GM18909 (cell line): ENCODE measurements at regions not wholly inside any gene's neighbourhood (a gene's known extent, or its start where the extent isn't known, plus 50 kb on each side); places are given as distances from the start of the nearest gene placed in this dataset.
A peak's percentile ranks its signal among the peaks of the same experiment; 100 is the strongest.
"Not testable (repeated sequence)": the region's sequence is repeated elsewhere in the genome, so short reads cannot be mapped to it uniquely, and the experiment has no call there.

ENCODE experiments used
- ATAC-seq: cut with Tn5 transposase; IDR thresholded peaks from one replicate; pipeline ENCODE4 v1.9.1; 2021; ENCODE audit warnings: mild to moderate bottlenecking; ENCODE audit not compliant: unreplicated experiment, poor library complexity

DNA sequence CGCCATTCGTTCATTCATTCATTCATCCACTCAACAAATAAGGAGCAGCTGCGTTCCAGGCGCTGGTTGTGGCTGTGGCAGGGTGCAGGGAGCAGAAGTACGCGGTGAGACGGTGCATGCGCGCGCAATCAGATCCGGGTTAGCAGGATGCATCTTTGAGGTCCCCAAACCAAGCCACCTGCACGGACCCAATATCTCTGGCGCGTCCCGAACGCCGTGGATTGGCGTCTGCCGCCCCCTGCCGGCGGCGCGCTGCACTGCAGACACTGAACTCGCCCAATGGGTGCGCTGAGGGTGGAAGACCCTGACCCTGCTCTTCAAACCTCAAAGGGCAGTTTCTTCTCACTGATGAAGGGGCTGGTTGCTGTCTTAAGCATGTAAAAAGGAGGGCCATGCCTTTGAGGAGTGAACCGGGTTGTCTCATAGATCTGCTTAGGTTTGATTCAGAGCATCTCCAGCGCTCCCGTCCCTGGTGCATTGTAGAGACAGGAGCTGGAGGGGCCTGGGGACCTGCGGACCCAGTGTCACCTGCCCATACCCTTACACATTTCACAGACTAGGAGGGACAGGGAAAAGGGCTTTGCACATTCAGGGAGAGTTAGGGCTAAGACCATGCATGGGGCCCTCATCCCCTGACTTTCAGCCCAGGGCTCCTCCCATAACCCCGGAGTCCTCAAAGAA, 102.5 kb downstream of the RAMP3 start:
- peak; percentile 72 for ATAC-seq

DNA sequence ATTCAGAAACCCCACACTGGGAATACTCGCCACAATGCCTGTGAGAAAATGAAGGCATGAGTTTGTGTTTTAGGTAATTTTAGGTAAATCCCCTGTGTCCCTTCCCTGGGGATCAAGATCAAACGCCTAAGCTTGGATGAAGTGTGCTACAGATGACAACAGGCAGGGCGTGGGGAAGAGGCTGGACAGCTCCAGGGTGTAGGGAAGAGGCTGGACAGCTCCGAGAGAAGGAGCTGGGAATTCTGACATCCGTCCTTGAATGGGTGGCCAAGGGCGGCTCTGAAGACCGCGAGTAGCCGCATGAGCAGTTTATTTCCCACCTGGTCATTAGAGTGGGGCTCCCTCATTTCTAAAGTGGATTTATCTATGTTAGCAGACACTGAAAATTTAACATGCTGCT, 109.7 kb downstream of the RAMP3 start:
- ATAC-seq = no peak

DNA sequence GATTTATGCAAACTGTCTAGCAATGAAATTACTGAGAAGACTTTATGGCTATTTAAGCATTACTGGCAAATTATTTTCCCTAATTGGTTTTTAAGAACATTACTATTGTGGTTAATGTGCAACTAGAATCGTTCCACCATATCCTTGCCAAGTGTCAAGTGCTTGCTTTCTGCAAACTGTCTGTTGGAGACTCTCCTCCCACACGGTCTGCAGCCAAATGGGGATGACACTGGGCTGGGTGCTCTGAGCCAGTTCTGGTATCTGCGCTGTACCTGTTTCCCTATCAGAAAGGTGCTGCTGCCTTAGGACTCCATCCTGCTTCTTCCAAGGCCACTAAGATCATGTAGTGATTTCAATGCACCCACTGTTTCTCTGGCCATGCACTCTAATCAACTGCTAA, 110.4 kb downstream of the RAMP3 start:
- ATAC-seq = no peak

DNA sequence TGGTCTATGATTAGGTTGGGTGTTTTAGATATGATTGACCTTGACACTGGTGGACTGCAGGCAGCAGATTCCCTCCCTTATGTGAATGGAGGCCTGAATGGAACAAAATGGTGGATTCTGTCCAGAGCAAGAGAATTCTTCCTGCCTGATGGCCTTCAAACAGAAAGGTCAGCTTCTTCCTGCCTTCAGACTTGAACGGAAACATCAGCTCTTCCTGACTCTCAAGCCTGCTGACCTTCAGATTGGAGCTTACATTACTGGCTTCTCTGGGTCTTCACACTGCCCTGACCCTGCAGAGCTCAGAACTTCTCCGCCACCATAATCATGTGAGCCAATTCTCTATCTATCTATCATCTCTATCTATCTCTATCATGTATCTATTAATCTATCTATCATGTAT, 111.6 kb downstream of the RAMP3 start:
- no peak for ATAC-seq

DNA sequence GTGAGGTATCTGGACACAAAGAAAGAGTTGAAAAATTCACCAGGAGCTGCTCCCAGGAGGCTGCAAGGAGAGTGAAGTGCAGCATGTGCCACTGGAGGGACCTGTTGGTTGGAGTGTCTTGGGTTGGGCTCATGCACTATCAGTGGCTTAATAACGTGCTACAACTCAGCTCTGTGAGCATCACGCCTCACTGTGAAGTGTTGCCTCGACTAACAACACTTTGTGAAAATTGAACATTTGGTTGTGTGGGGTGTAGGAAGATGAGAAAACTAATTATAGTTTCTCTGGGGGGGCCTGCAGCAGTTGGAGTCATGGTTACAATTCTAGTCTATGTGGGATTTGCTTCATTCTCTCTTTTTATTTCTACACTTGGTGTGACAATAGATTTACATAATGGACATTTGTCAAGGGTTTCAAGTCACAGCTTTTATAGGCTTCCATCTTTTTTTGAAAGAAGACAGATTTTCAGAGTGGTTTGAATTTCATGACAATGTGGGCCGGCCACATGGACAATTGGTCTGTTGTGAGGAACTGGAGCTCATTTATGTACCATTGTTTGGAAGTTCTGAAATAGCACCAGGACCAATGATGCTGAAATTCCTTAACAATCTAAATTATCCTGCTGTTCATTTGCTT, 121.3 kb downstream of the RAMP3 start:
- no peak for ATAC-seq

DNA sequence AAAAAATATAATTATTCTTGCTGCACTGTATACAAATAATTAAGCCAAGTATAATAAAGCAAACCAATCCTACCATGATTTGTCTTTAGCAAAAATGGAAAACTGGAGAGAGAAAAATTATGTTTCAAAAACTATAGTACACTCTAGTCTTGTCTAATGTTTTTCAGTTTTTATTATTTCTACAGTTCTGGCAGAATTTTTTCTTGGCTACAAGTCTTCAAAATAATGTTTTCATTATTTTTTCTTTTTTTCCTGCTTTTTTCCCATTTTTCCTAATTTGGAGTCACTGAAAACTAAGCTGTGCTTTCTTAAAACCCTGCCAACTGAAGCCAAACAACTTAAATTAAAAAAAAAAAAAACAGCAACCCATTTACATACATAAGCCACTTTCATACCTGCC, 132.0 kb downstream of the RAMP3 start:
- ATAC-seq = not testable (repeated sequence)

DNA sequence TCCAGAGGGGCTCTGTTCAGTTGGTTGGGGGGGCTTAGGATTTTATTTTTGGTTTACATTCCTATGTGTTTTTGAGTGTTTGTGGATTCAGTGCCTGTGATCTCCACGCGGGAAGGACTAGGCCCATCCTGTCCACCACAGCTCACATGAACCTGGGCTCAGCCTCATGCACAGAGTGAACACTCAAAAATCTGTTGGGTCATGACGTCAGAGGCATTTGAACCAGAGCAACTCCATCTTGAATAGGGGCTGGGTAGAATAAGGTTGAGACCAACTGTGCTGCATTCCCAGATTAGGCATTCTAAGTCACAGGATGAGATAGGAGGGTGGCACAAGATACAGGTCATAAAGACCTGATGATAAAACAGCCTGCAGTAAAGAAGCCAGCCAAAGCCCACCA, 133.3 kb downstream of the RAMP3 start:
- no peak for ATAC-seq

DNA sequence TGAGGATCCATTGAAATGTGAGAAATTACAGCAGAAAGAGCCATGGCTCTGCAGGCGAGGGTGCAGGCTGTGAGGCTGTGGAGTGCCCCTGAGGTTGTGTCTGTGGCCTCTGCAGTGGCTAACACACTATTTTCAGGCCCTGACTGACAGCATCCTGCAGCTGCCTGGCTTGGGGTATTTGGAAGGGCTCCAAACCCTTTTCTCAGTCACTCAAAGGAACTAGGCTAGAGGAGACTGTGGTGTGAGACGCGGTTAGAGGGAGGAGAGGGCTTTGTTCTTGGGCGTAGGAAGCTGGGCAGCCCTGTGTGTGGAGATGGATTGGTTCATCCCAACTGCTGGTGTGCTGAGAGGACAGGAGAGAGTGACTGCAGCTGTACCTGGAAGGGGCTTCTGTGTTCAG, 134.9 kb downstream of the RAMP3 start:
- ATAC-seq = no peak

DNA sequence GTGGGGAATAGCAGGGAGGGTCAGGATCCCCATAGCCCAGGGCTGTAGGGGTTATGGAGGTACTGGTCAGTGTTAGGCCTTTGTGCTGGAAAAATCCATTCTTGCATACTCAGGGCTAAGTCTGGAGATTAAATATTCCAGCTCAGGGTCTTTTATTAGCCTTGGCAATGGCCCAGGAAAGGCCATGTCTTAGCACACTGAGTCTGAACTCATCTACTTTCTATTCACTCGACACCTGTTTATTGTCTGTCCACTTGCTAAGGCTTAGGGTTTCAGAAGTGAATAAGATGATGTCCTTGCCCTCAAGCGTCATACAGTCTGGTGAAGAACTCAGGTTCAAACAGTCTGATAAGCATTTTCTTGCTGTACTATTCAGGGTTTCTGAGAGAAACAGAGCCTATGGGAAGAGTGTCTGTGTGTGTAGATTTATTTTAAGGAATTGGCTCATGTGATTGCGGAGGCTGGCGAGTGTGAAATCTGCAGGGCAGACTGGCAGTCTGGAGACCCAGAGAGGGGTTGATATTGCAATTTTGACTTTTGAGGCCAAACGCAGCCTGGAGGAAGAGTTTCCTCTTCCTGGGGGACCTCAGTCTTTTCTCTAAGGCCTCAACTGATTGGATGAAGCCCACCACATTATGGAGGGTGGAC, 135.8 kb downstream of the RAMP3 start:
- ATAC-seq = no peak

DNA sequence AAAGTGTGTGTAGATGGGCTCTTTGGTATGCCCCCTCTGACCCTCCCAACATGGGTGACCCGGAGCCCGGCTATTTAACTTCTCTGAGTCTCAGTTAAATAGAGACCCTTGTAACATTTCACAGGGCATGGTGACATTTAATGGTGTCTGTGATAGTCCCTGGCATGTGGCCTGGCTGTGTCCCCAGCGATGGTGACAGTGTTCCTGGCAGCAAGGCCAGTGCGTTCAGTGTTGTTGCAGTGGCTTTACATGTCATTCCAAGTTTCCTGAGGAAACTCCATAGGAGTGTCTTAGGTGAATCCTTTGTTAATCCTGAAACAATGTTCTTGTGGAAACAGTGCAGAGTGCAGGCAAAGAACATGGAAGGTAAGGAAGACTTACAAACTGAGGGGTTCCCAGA, 137.0 kb downstream of the RAMP3 start:
- ATAC-seq = no peak

DNA sequence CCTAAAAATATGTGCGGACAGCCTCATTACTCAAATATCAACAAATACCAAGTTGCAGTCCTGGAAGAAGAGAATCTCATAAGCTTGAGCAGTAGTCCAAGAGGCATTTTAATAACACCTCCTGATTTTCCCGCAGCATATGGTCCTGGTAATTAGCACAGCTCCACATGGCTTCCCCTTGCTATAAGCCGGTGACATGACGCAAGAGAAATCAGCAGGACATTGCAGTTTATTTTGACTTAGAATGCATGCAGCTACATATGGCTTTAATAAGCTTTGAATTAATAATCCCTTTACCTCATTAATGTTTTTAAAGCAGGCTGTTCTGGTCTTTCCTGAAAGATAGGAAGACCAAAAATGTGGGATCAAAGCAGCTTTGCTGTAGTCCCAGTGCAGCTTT, 137.6 kb downstream of the RAMP3 start:
- ATAC-seq = no peak

DNA sequence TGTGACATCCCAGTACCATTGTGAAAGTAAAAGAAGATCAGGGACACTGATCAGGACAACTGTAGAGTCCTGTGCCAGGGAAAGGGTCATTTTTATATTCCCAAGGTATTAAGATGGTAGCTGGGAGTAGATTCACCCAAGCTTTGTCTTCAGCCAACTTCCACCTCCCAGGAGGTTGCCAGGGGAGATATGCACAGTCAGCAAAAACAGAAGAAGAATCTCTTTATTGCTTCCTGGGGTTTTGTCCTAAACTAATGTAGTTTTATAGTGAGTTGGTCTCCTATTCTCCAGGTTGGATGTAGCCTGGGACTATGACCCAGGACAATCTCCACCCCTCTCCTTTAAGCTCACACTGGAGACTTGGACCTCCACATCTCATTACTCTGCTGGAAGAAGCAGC, 139.2 kb downstream of the RAMP3 start:
- ATAC-seq = no peak

DNA sequence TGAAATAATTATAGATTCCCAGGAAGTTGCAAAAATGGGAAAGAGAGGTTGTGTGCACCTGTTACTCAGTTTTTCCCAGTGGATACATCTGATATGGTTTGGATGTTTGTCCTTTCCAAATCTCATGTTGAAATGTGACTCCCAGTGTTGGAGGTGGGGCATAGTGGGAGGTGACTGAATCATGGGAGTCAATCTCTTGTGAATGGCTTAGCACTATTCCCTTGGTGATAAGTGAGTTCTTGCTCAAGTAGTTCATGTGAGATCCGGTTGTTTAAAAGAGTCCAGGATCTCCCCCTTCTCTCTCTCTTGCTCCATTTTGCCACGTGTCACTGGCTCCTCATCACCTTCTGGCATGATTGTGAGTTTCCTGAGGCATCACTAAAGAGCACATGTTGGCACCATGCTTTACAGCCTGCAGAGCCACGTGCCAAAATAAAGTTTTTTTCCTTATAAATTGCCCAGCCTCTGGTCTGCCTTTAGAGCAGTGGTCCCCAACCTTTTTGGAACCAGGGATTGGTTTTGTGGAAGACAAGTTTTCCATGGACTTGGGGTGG, 149.2 kb downstream of the RAMP3 start:
- no peak for ATAC-seq

DNA sequence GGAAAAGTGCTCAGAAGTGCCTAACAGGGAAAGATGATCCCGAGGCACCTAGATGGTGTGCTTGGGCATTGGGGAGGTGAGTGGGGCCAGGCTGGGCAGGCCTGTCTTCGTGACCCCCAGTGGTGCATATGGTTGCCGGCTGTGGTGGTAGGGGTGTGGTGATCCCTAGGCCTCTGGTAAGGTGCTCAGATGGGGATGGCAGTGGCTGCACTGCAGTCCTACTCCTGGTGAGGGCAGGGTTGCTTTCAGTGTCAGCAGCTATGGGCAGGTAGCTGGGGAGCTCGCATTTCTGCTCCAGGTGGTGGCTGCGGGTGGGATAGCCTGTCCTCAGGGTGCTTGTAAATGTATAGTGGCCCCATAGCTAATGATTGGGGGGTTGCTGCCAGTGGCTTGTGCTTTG, 154.0 kb downstream of the RAMP3 start:
- no peak for ATAC-seq

DNA sequence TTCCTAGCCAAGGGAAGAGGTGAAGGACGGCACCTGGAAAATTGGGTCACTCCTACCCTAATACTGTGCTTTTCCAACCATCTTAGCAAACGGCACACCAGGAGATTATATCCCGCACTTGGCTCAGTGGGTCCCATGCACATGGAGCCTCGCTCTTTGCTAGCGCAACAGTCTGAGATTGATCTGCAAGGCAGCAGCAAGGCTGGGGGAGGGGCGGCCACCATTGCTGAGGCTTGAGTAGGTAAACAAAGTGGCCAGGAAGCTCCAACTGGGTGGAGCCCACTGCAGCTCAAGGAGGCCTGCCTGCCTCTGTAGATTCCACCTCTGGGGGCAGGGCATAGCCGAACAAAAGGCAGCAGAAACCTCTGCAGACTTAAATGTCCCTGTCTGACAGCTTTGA, 157.9 kb downstream of the RAMP3 start:
- not testable (repeated sequence) for ATAC-seq

DNA sequence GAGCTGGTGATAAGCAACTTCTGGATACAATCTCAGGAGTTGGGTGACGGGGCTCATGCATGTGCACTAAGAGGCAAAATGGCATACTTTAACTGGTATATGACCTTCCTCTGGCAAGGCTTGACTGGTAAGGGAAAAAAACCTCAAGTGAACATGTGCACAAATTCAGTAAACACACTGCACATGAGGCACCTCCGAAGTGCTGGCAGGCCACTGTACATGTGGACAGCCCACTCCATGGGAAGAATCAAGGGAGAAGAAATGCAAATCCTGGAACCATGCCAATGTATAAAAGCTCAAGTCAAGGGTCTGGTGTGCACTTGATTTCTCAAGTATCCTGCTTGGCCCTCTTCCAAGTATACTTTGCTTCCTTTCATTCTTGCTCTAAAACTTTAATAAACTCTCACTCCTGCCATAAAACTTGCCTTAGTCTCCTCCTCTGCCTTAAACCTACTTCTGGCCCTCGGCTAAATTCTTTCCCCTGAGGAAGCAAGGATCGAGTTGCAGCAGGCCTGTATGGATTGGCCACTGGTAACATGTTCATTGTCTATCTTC, 167.2 kb downstream of the RAMP3 start:
- ATAC-seq = no peak

DNA sequence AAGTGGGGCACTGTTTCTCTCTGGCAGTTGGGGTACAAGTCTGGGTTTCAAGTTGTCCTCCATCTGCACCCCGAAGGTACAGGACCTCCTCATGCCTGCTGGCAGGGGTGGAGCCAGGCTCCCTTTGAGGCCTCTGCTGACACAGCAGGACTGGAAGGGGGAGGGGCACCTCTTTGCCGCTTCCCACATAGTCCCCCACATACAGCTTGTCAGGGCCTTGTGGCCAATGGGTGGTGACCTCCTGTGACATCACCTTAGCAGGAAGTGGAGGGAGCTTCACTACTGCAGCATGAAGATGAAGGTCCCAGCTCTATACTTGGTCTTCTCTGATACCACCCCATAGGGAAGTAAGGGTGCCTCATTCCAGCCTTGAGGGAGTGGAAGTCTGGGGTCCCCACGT, 167.8 kb downstream of the RAMP3 start:
- no peak for ATAC-seq

DNA sequence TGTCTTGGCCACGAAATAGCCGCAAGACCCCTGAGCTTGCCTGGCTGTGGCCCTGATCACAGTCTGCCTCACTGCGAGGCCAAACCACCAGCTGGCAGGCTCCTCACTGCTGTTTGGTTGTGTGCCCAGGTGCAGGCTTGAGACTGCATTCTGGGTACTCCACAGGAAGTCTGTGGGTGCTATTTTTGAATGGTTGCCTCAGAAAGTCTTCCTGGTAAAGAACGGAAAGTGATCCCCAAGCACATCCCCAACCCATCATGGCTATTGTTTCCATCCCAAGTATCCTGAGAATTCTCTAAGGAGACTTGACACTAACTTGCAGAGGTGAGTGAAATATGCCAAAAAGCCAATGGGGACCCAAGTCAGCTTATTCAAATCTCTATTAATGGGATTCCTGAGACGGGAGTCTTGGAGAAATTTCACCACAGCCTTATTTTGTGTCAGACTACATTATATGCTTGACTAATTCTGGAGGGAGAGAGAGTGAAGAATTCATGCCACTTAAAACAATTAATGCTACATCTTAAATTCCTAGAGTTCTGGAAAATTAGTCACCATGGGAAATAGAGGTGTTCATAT, 170.9 kb downstream of the RAMP3 start:
- ATAC-seq = no peak

DNA sequence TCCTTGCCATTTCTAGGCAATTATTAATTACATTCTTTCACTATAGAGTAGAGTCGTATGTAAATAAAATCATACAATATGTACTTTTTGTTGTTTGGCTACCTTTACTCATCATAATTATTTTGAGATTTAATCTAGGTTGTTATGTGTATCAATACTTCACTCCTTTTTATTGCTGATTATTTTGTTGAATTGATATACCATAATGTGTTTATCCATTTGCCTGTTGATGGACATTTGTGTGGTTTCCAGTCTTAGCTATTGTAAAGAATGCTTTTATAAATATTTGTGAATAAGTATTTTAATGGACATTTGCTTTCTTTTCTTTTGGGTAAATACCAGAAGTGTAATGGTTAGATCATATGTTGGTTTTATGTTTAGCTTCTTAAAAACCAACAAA, 174.0 kb downstream of the RAMP3 start:
- ATAC-seq = no peak

DNA sequence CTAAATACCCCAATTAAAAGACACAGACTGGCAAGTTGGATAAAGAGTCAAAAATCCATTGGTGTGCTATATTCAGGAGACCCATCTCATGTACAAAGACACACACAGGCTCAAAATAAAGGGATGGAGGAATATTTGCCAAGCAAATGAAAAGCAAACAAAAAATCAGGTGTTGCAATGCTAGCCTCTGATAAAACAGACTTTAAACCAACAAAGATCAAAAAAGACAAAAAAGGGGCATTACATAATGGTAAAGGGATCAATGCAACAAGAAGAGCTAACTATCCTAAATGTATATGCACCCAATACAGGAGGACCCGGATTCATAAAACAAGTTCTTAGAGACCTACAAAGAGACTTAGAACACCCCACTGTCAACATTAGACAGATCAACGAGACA, 177.4 kb downstream of the RAMP3 start:
- ATAC-seq = not testable (repeated sequence)

DNA sequence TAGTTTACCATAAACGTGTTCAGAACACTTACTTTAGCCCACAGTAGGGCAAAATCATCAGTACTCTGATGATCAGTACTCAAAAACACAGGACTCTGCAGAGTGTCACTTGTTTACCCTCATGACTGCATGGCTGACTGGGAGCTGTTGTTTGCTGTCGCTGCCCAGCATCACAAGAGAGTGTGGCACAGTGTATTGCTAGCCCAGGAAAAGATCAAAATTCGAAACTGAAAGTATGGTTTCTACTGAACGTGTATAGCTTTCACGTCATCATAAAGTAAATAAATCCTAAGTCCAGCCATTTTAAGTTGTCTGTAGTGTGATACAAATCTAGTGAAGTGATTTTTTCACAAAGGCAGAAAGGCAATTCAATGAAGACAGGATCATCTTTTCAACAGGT, 184.6 kb downstream of the RAMP3 start:
- no peak for ATAC-seq
